ENCODE measurements at regions not wholly inside any gene's neighbourhood (a gene's known extent, or its start where the extent isn't known, plus 50 kb on each side); places are given as distances from the start of the nearest gene placed in this dataset.
A peak's percentile ranks its signal among the peaks of the same experiment; 100 is the strongest.

- peak; percentile 75 to 89 (median 81) for DNase-seq
Measured at GRCh38 chr14:22333422-22334274, 255.4 kb downstream of the DAD1 start.

DNA sequence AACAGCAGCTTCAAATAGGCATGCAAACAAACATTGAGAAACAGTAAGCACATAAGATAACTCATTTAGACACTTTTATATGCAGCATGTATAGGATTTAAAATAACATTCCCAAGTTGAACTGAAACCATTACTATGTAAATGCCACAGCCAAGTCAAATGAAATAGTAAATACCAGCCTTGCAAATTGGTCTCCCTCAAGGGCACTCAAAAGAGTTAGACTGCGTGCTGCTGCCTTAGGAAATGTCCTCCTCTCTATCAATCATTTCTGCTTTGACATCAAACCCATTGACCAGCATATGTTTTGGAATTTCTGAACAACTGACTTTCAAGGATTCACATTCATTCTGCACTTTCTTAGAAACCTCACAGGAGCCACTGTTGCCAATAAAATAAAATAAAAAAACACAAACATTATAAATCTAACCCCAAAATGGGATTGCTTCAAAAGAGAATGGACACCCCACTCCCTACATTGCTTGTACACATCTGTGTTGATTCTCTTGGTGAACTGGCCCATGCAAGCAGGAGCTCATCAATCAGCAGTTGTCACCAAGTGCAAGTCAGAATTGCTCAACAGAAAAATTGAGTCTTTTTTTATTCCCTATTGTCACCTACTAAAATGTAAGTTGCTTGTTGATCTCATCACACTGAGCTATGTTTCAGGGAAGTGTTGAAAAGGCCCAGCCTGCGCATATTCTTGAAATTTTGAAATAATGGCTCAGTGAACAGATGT is 256.2 kb downstream of the DAD1 start:
- peak; percentile 8 to 50 (median 36) for DNase-seq

DNA sequence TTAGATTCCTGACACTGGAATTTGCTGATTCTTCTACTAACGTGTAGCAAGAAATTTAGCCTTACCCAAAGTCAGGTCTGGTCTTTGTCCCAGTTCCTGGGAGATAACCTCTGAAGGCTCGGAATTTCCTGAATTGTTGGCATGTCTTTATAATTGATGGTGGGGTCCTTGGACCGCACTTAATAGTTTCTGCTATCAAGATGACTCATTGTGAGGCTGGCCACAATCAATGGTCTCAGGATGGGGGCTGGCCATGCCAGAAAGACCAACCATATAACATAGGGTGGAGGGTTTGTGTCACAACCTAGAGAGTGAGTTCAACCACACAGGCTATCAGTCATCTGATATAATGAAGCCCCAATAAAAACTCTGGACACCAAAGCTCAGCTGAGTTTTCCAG is 259.7 kb downstream of the DAD1 start:
- DNase-seq = no peak

DNA sequence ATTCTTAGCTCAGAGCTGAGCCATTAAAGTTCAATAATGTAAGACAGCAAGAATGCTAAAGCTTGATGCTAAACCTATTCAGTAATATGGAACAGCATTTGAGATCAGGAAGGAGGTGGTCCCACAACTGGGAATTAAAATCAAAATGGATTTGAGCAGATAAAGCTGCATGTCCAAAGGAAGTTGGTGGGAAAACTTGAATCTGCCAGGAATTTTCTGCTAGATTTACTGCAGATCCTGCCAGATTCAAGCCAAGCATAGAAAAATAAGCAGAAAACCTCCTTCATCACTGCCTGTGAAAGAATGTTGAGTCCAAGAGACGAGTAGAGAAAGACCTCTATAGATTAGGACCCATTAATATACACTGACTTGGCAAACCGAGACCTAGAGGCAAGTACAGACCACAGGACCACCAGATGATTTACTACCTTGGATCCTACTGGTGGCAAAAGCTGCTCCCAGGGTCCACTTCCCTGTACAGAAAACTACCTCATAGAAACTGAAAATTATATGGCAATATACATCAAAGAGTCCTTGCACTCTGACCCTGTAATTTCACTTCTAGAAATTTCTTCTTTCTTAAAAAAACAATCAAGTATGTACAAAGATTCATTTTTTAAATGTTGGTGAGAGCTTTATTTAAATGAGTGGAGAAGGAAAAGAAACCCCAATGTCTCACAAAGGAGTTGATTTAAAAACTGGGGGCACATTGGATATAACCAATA is 263.2 kb downstream of the DAD1 start:
- no peak for DNase-seq

- no peak for DNase-seq
Measured at GRCh38 chr14:22320362-22320750, 268.7 kb downstream of the DAD1 start.

DNA sequence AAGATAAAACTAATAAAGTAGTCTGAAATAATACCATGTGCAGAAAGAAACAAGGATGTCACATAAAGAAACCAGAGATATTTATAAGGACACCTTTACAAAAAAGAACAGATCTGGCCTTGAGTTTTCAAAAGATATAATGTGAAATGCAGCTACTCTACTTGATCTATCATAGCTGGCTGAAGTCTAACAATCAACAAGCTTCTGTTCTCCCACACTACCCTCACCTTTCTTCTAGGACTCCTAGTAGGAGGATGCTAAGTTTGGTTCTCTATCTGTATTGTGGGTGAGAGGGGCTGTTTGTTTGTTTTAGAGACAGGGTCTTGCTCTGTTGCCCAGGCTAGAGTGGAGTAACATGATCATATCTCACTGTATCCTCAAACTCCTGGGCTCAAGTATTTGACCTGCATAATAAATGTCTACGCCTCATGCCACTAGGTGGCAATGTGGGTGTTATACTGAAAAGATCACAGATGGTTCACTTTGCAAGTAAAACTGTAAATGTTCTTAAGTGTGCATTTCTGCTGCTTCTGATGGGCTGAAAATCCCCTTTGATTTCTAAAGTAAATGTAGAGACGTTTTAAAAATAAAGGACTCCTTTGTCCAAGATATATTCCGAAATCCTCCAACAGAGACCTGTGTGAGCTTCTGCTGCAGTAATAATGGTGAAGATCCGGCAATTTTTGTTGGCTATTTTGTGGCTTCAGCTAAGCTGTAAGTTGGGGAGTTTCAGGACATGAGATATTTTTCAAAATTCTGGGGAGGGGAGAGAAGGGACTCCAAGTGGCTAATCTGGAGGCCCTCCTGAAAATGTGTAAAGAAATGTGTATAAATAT is 269.3 kb downstream of the DAD1 start:
- peak; percentile 64 to 68 (median 67) for DNase-seq

- DNase-seq = no peak
Measured at GRCh38 chr14:22318951-22319350, 270.1 kb downstream of the DAD1 start.

GRCh38 chr14:22316473-22316872 is 272.6 kb downstream of the DAD1 start:
- DNase-seq = no peak

- DNase-seq = no peak
Measured at GRCh38 chr14:22315336-22315735, 273.7 kb downstream of the DAD1 start.

DNA sequence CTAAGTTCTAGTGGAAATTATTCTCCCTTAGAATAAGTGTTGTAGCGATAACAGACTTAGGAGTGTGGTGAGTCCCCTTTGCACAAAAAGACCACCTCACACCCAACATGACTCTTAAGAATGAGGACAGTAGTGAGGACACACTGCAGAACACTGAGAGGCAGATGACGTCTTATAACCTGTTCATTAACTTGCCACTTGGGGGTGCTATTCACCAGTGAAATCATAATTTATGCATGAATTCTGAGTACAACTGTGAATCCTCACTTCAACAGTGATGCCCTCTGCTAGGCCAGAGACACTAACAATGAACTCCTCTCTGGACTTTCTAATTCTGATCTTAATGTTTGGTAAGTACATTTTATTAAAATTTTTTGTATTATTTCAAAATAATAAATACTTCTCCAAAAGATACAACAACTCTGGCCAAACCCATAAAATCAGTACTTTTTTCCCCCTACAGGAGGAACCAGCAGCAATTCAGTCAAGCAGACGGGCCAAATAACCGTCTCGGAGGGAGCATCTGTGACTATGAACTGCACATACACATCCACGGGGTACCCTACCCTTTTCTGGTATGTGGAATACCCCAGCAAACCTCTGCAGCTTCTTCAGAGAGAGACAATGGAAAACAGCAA is 274.7 kb downstream of the DAD1 start:
- DNase-seq = peak; percentile 71 to 86 (median 81)

DNA sequence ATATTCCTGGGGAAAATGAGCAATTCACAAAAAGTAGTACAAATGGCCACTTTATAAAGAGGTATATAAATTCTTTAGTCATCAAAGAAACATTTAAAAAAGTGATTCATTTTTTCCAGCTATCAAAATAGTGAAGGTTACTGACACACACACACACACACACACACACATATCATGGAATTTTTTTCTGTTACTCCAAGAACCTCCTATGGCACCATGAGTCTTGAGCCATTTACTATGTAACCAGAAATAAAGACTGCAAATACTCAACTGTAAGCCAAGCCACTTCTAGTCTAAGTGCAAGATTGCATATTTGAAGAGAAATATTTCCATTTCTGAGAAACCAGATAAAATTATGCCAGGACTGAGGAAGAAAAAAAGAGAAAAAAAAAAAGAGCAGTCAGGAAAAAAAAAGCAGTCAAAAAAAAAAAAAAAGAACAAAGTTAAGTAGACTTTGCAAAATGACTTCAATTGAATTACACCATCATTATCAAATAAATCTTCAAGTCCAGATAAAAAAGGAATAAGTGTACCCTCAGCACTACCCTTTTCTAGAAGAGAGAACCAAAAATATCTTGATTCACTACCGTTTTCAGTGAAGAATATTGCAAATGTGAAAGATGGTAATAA is 275.7 kb downstream of the DAD1 start:
- no peak for DNase-seq

- peak; percentile 53 to 70 (median 70) for DNase-seq
Measured at GRCh38 chr14:22311636-22312035, 277.4 kb downstream of the DAD1 start.

DNA sequence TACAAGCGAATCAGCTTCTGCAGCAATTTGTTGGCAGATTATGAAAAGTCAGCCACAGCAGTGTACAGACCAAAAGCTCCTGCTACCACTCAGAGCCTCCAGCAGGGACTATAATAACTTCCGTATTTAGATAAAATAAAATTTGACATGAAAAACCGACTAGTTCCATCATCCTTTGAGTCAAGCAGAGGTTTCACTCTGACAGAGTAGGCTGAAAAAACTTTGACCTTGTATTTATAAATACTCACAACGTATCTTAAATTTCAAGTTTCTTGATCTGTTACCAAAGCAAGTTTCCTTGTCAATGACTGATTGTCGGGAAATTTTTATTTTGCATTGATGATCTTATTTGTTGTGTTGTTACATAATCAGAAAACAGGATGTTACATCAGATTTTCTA is 283.4 kb downstream of the DAD1 start:
- peak in 2 of 3 donors; percentile 38 to 54 for DNase-seq

GRCh38 chr14:22304326-22304725 is 284.7 kb downstream of the DAD1 start:
- no peak for DNase-seq

DNA sequence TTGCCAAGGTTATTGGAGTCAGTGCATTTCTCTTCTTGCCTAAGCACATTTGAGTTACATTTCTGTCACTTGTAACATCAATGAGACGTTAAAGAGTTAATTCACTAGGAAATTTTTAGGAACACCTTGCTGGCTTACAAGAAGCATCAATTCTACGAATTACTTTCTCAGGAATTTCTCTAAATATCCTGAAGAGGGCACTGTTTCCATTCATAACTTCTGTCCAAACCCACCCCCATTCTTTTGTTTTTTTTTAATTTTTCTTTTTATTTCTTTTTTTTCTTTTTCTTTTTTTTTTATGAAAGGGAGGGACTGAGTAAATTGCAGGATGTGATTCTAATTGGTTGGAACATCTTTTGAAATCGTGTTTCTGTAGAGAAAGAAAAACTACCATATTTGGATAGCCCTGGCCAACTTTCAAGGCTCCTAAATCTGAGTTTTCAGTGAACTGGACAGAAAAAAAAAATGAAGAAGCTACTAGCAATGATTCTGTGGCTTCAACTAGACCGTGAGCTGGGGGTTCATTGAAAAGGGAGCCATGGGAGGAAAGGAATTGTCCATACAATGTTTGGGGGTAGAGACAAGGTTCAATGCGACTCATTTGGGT is 285.3 kb downstream of the DAD1 start:
- DNase-seq = peak in 2 of 3 donors; percentile 40 to 59

- DNase-seq = no peak
Measured at GRCh38 chr14:22300646-22301045, 288.4 kb downstream of the DAD1 start.

DNA sequence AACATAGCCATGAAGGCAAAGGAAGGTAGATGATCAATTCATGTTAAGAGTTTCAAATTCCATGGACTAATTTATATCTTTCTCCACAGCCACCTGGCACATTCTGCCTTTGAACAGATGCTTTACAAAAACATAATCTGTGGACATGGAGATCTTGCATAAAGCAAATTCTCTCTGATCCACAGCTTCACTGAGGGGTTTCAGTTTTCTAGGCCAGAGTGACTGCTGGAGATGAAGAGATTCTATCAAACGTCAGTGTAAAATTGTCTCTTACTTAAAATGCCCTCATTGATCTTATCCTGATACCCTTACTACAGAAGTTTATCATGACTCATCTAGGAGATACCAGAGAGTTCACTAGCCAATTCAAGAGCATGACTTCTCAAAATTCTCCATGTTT is 291.6 kb downstream of the DAD1 start:
- DNase-seq = no peak

DNA sequence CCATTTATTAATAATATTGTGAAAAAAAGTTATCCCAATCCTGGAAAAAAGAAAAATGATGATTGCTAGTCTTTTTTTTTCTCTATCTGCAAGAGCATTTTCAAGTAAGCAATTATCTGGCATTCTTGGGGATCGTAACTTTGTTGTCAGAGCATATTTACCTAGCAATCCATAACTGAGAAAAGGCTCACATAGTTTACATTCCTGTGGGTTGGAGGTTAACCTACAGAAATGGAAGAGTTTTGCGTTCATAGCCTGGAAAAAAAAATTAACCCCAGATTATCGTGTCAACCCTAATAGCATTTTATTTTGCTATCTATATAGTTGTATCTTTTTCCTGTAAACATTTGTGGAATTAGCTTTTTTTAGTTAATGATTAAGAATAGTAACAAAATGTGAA is 292.3 kb downstream of the DAD1 start:
- DNase-seq = no peak

DNA sequence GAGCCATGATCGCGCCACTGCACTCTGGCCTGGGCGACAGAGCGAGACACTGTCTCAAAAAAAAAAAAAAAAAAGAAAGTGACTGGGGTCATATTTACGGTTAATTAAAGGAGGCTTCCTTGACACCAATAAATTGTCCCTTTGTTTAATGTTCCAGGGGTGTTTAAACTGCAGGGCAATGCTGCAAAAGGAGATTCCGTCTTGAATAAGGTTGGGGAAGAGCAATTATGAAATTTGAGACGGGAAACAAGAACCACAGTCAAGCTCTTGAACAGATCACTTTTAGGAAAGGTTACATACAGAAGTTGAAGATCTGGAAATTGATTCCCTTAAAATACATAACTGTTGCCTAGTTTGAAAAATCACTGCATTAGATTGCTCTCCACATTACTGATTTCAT is 292.9 kb downstream of the DAD1 start:
- no peak for DNase-seq

- DNase-seq = no peak
Measured at GRCh38 chr14:22291406-22291805, 297.6 kb downstream of the DAD1 start.

GRCh38 chr14:22289570-22289969 is 299.5 kb downstream of the DAD1 start:
- no peak for DNase-seq

Data from suppressor macrophage treated with lipopolysaccharide for 1 hour (primary cell).